HepG2 (cell line): ENCODE measurements at regions not wholly inside any gene's neighbourhood (a gene's known extent, or its start where the extent isn't known, plus 50 kb on each side); places are given as distances from the start of the nearest gene placed in this dataset.

Experiments used
- ATAC-seq: fragments of 200-7000 bp; cut with Tn5 transposase; 3 replicates; pipeline ENCODE4 v1.9.1; 2020; ENCODE audit warnings: mild to moderate bottlenecking, moderate library complexity
- BruUV-seq: library from RNA; stranded (reverse); fragments of 400-500 nt; replicated peaks from 2 replicates; lab custom pipeline; 2021; lab: Mats Ljungman, UMichigan
- CTCF ChIA-PET: fragments of 300-600 bp; formaldehyde crosslinking; extraction: SDS; loops from one replicate; lab custom pipeline; 2021; ENCODE audit warnings: low total read pairs, inconsistent platforms, low intra/inter-chr PET ratio; lab: Yijun Ruan, JAX
- POLR2A ChIA-PET: fragments of 350-600 bp; sonication (Branson Sonifier 250); formaldehyde crosslinking; loops from one replicate; lab custom pipeline; 2020; ENCODE audit warnings: antibody characterized with exemption, inconsistent platforms; lab: Yijun Ruan, JAX
- DNase-seq: peaks from one replicate; pipeline ENCODE4 v3.0.0-alpha.2; 2015; ENCODE audit warnings: low spot score
- FAIRE-seq: peaks from 3 replicates; lab custom pipeline; 2011; peaks lifted over from hg19 to GRCh38; lab: Jason Lieb, UNC
- H2AFZ ChIP-seq: one replicate; pipeline ENCODE4 v1.6.1; 2011; ENCODE audit warnings: low read length, inconsistent platforms
- H3K27ac ChIP-seq: fragments of 300-600 bp; 3 replicates; pipeline ENCODE4 v1.8.0; 2011; ENCODE audit warnings: mixed run types, mild to moderate bottlenecking, mixed read lengths, low read length, inconsistent platforms; ENCODE audit not compliant: insufficient read depth; ENCODE audit errors: extremely low read length
- H3K27me3 ChIP-seq, 2 experiments: fragments of 200-600 bp in 1 of 2; 2 replicates in 1 of 2; 3 replicates in 1 of 2; pipeline versions ENCODE4 v1.6.0 to v1.8.0; 2011; ENCODE audit warnings: low read length in 2 of 2, mild to moderate bottlenecking in 2 of 2, moderate library complexity in 2 of 2, inconsistent platforms in 1 of 2; ENCODE audit not compliant: insufficient read depth in 2 of 2, control insufficient read depth in 1 of 2
- H3K36me3 ChIP-seq, 2 experiments: fragments of 200-600 bp in 1 of 2; replicated peaks in 1 of 2; 2 replicates in 1 of 2; 3 replicates in 1 of 2; pipeline versions ENCODE4 v1.5.1 to v1.8.0; 2011; ENCODE audit warnings: low read length in 2 of 2, inconsistent platforms in 1 of 2; ENCODE audit not compliant: insufficient read depth in 2 of 2, control insufficient read depth in 1 of 2
- H3K4me1 ChIP-seq: 2 replicates; pipeline ENCODE4 v1.5.1; 2012; ENCODE audit warnings: low read length, inconsistent platforms; ENCODE audit not compliant: insufficient read depth
- H3K4me2 ChIP-seq: 2 replicates; pipeline ENCODE4 v1.6.0; 2011; ENCODE audit warnings: low read depth, low read length, inconsistent platforms
- H3K4me3 ChIP-seq, 3 experiments: fragments of 200-600 bp in 1 of 3; sonication (generic), shearing (Covaris generic) in 1 of 3; replicated peaks in 1 of 3; 2 replicates each; pipeline ENCODE4 v1.5.1; 2011 to 2016; ENCODE audit warnings: low read length in 3 of 3, inconsistent platforms in 2 of 3, low read depth in 2 of 3, mild to moderate bottlenecking in 2 of 3, control low read depth in 1 of 3, mixed read lengths in 1 of 3; ENCODE audit not compliant: insufficient read depth in 1 of 3
- H3K79me2 ChIP-seq: one replicate; pipeline ENCODE4 v1.6.1; 2011; ENCODE audit warnings: low read length, inconsistent platforms; ENCODE audit not compliant: insufficient read depth
- H3K9ac ChIP-seq: 2 replicates; pipeline ENCODE4 v1.6.0; 2011; ENCODE audit warnings: mild to moderate bottlenecking, low read depth, low read length, inconsistent platforms; ENCODE audit not compliant: insufficient read depth
- H3K9me3 ChIP-seq: 2 replicates; pipeline ENCODE4 v1.5.1; 2012; ENCODE audit warnings: mild to moderate bottlenecking, low read length
- H4K20me1 ChIP-seq: 2 replicates; pipeline ENCODE4 v1.6.0; 2011; ENCODE audit warnings: inconsistent platforms, mild to moderate bottlenecking, low read length, moderate library complexity; ENCODE audit not compliant: insufficient read depth
- CCDC6 ChIP-seq: sonication (generic); formaldehyde crosslinking; IDR thresholded peaks from 2 replicates; pipeline ENCODE4 v1.8.1; 2022; ENCODE audit warnings: mild to moderate bottlenecking, missing genetic modification reagents, moderate library complexity
- KAT7 ChIP-seq: IDR thresholded peaks from 2 replicates; pipeline ENCODE4 v1.6.1; 2018; ENCODE audit warnings: borderline replicate concordance, missing compliant biosample characterization
- RCOR2 ChIP-seq: IDR thresholded peaks from 2 replicates; pipeline ENCODE4 v1.6.1; 2016; ENCODE audit warnings: missing biosample characterization, missing genetic modification reagents
- REPIN1 ChIP-seq: sonication (generic); formaldehyde crosslinking; IDR thresholded peaks from 2 replicates; pipeline ENCODE4 v1.8.0; 2022; ENCODE audit warnings: missing genetic modification reagents, low read depth, mild to moderate bottlenecking, borderline replicate concordance
- RXRA ChIP-seq: sonication (generic); formaldehyde crosslinking; IDR thresholded peaks from 2 replicates; pipeline ENCODE4 v1.5.1; 2020; ENCODE audit warnings: missing genetic modification reagents
- SKI ChIP-seq: fragments of 450-650 bp; IDR thresholded peaks from one replicate; pipeline ENCODE4 v1.6.1; 2018; ENCODE audit warnings: mild to moderate bottlenecking; ENCODE audit not compliant: partially characterized antibody
- SP140L ChIP-seq: sonication (generic); formaldehyde crosslinking; IDR thresholded peaks from 2 replicates; pipeline ENCODE4 v1.4.0; 2020; ENCODE audit warnings: missing genetic modification reagents, borderline replicate concordance
- STAT5B ChIP-seq: sonication (generic); formaldehyde crosslinking; IDR thresholded peaks from 2 replicates; pipeline ENCODE4 v1.4.0; 2020; ENCODE audit warnings: missing genetic modification reagents
- TCF7 ChIP-seq: sonication (generic); IDR thresholded peaks from 2 replicates; pipeline ENCODE4 v1.6.1; 2016; ENCODE audit warnings: antibody characterized with exemption, low read depth
- TFDP2 ChIP-seq: sonication (generic); formaldehyde crosslinking; IDR thresholded peaks from 2 replicates; pipeline ENCODE4 v1.4.0; 2020; ENCODE audit warnings: missing genetic modification reagents
- ZFP36L2 ChIP-seq: sonication (generic); formaldehyde crosslinking; IDR thresholded peaks from 2 replicates; pipeline ENCODE4 v1.4.0; 2020; ENCODE audit warnings: missing genetic modification reagents
- ZNF10 ChIP-seq: sonication (generic); formaldehyde crosslinking; IDR thresholded peaks from 2 replicates; pipeline ENCODE4 v1.4.0; 2020; ENCODE audit warnings: mild to moderate bottlenecking, low read depth, missing genetic modification reagents, borderline replicate concordance
- ZNF362 ChIP-seq: sonication (generic); formaldehyde crosslinking; IDR thresholded peaks from 2 replicates; pipeline ENCODE4 v1.4.0; 2020; ENCODE audit warnings: missing genetic modification reagents, mild to moderate bottlenecking, borderline replicate concordance
- ZNF512B ChIP-seq: sonication (generic); formaldehyde crosslinking; IDR thresholded peaks from 2 replicates; pipeline ENCODE4 v1.5.1; 2020; ENCODE audit warnings: missing genetic modification reagents, mild to moderate bottlenecking, borderline replicate concordance
- ZNF841 ChIP-seq: sonication (generic); formaldehyde crosslinking; IDR thresholded peaks from 2 replicates; pipeline ENCODE4 v1.8.1; 2023; ENCODE audit warnings: missing genetic modification reagents, borderline replicate concordance
- WGBS: methylation state at CpG from one replicate; pipeline ENCODE4 v1.1.6; 2017; ENCODE audit warnings: low lambda C conversion rate; 5-methylcytosine and 5-hydroxymethylcytosine counted together
- in situ Hi-C: cut with HindIII; loops from 2 replicates; pipeline ENCODE4 v1.10.0; 2017; ENCODE audit warnings: low pct_unique_long_range_greater_than_20kb; ENCODE audit not compliant: extremely low pct_ligation_motif_present
- intact Hi-C: fragments of 100-400 bp; cut with micrococcal nuclease; formaldehyde crosslinking; loops from one replicate; pipeline ENCODE4 v1.10.0; 2022; ENCODE audit not compliant: unreplicated experiment

- no peak for TF ChIP-seq RXRA (CRISPR knock-in tag)
- no peak for TF ChIP-seq ZNF362
- no peak for TF ChIP-seq SP140L (CRISPR knock-in tag)
- no peak for TF ChIP-seq ZFP36L2 (CRISPR knock-in tag)
- no peak for TF ChIP-seq KAT7 (CRISPR knock-in tag)
- no peak for TF ChIP-seq RCOR2
- no peak for TF ChIP-seq TCF7
- no peak for TF ChIP-seq CCDC6 (CRISPR knock-in tag)
- no peak for TF ChIP-seq REPIN1 (CRISPR knock-in tag)
- no peak for TF ChIP-seq STAT5B (CRISPR knock-in tag)
- no peak for TF ChIP-seq ZNF512B (CRISPR knock-in tag)
- TF ChIP-seq TFDP2, result no peak
- no peak for TF ChIP-seq ZNF10 (CRISPR knock-in tag)
- TF ChIP-seq ZNF841 (CRISPR knock-in tag), result no peak
- TF ChIP-seq SKI, result no peak
- FAIRE-seq, result no peak
- H3K36me3 ChIP-seq, result no peaks in the 10 kb centered on the region
- H4K20me1 ChIP-seq, result no peaks in the 10 kb centered on the region
- 15% methylated on average over 2 of the region's 2 CpGs for WGBS
- POLR2A ChIA-PET, result no interaction called here
- no peak for DNase-seq
- no peak overlapping the region for H3K4me3 ChIP-seq
- no peaks in the 10 kb centered on the region for H3K9me3 ChIP-seq
- no peaks in the 10 kb centered on the region for H3K79me2 ChIP-seq
- no peak overlapping the region for H3K9ac ChIP-seq
- ATAC-seq, result no peak
- CTCF ChIA-PET, result no interaction called here
- H2AFZ ChIP-seq, result no peak overlapping the region
- H3K27me3 ChIP-seq, result no peaks in the 10 kb centered on the region
- H3K27ac ChIP-seq, result no peak overlapping the region
- no peaks in the 10 kb centered on the region; the same call in 1 of the 2 replicates for H3K4me1 ChIP-seq
- in situ Hi-C loops (no loop called here), intact Hi-C loops (no loop called here)
- H3K4me2 ChIP-seq, result no peak overlapping the region
- BruUV-seq, result no TSS peak
Observed at GRCh38 chr5:53183880-53184279, 74.3 kb upstream of the MOCS2 start.
